Large intestine (tissue), 3 donors: ENCODE measurements at regions not wholly inside any gene's neighbourhood (a gene's known extent, or its start where the extent isn't known, plus 50 kb on each side); places are given as distances from the start of the nearest gene placed in this dataset.

ENCODE experiments used
- DNase-seq, 2 donors: peaks; one replicate each; pipeline versions ENCODE4 v3.0.0 to v3.0.0-alpha.2; 2013
- H3K27ac ChIP-seq: one replicate; pipeline ENCODE4 v1.5.1; 2013; ENCODE audit warnings: low read length
- H3K27me3 ChIP-seq: 2 replicates; pipeline ENCODE4 v1.6.1; 2013; ENCODE audit warnings: low read length; ENCODE audit not compliant: control insufficient read depth, insufficient read depth
- H3K36me3 ChIP-seq: 2 replicates; pipeline ENCODE4 v1.6.1; 2013; ENCODE audit warnings: low read length; ENCODE audit not compliant: control insufficient read depth, insufficient read depth
- H3K4me1 ChIP-seq: one replicate; pipeline ENCODE4 v1.6.1; 2013; ENCODE audit warnings: low read length; ENCODE audit not compliant: control insufficient read depth, insufficient read depth
- H3K4me3 ChIP-seq: one replicate; pipeline ENCODE4 v1.5.1; 2013; ENCODE audit warnings: low read length
- H3K9me3 ChIP-seq: one replicate; pipeline ENCODE4 v1.6.1; 2013; ENCODE audit warnings: mild to moderate bottlenecking, low read depth, low read length, moderate library complexity; ENCODE audit not compliant: control insufficient read depth
- WGBS: methylation state at CpG from one replicate; pipeline ENCODE4 v1.1.5; 2013; ENCODE audit warnings: low lambda C conversion rate; ENCODE audit not compliant: insufficient coverage; 5-methylcytosine and 5-hydroxymethylcytosine counted together

- Histone ChIP-seq H3K36me3 (no peaks in the 10 kb centered on the region), H3K27ac (no peak overlapping the region), H3K4me3 (no peak overlapping the region), H3K27me3 (no peaks in the 10 kb centered on the region), H3K9me3 (no peaks in the 10 kb centered on the region), H3K4me1 (no peaks in the 10 kb centered on the region)
- DNase-seq: peak in 1 of 2 donors; percentile 22
- WGBS: 100% methylated on average over 1 of the region's 2 CpGs
Measured at GRCh38 chr6:113381959-113382358, 475.2 kb upstream of the MARCKS start.

DNA sequence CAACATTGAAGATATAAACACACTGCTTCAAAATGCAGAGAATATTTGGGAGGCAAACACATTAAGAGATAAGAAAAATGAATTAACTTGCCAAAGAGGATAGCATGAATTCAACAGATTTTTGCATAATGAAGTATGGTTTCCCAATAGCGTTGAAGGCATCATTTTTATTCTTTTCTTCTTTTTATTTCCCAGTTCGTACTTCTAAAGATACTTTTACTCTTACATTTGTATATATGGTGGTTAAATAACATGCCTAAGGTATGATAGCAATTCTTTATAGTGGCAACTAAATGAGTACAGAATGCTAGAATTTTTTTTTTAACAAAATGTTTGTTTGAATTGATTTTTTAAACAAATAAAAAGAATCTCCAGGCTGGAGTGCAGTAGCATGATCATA is 473.4 kb upstream of the MARCKS start:
- no peak for DNase-seq
- no peaks in the 10 kb centered on the region for H3K9me3 ChIP-seq
- no peaks in the 10 kb centered on the region for H3K36me3 ChIP-seq
- H3K27ac ChIP-seq: no peak overlapping the region
- 87% methylated on average over 2 of the region's 2 CpGs for WGBS
- H3K27me3 ChIP-seq: no peaks in the 10 kb centered on the region
- no peak overlapping the region for H3K4me3 ChIP-seq
- no peaks in the 10 kb centered on the region for H3K4me1 ChIP-seq

GRCh38 chr6:113385020-113385431 is 472.1 kb upstream of the MARCKS start:
- WGBS: 83% methylated on average over 2 of the region's 2 CpGs
- no peak for DNase-seq

GRCh38 chr6:113388996-113389395 is 468.1 kb upstream of the MARCKS start:
- no peak for DNase-seq
- no peak overlapping the region for H3K4me3 ChIP-seq
- 100% methylated on average over 1 of the region's 2 CpGs for WGBS
- H3K27ac ChIP-seq: no peak overlapping the region
- H3K4me1 ChIP-seq: no peaks in the 10 kb centered on the region
- H3K9me3 ChIP-seq: no peaks in the 10 kb centered on the region
- no peaks in the 10 kb centered on the region for H3K36me3 ChIP-seq
- H3K27me3 ChIP-seq: no peaks in the 10 kb centered on the region

More at GRCh38 chr6:113385020-113385431, 472.1 kb upstream of the MARCKS start:
- Histone ChIP-seq H3K4me1 (no peaks in the 10 kb centered on the region), H3K4me3 (no peak overlapping the region), H3K9me3 (no peaks in the 10 kb centered on the region), H3K27me3 (no peaks in the 10 kb centered on the region), H3K36me3 (no peaks in the 10 kb centered on the region), H3K27ac (no peak overlapping the region)

DNA sequence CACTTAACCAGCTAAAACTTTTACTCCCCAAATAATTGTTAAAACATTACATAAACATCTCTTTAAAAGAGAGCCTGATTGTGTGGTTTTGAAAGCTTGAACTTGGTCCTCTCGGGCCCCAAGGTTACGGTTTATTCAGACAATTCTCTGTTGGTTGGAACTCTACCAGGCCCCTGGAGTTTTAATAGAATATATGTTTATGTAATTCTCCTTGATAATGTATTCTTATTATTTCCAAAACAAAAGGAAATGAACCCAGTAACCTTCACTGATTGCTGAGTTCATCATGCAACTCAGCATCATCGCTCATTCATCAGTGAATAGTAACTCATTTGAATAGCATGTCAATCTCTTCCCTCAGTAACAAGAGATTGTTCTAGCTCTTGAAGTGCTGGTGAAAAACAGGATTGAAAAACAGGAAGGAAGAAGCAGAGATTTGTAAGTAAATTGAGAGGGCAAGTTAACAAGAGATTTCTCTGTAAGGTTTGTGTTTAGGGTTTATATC is 464.5 kb upstream of the MARCKS start:
- H3K36me3 ChIP-seq: no peaks in the 10 kb centered on the region
- H3K27ac ChIP-seq: no peak overlapping the region
- no peak for DNase-seq
- no peaks in the 10 kb centered on the region for H3K9me3 ChIP-seq
- no peaks in the 10 kb centered on the region for H3K4me1 ChIP-seq
- no CpG with 5 or more reads among the region's 3 CpGs for WGBS
- H3K27me3 ChIP-seq: no peaks in the 10 kb centered on the region
- H3K4me3 ChIP-seq: no peak overlapping the region

DNA sequence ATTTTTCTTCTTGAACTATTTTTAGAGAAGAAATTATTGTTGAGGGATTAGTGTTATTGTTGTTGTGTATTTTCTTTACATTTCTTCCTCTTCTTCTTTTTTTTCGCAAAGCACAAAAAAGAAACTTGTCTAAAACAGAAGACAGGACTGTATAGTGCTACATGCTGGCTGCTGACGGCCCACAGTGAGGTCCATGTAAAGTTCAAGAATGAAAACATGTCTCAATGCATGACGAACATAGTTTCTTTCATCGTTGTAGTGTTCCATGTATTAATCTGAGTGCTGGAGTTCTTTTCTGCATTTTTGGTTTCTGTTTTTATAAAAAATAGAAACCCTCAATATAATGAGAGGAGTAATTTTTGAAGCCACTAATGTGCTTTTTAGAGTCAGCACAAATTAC is 462.9 kb upstream of the MARCKS start:
- Histone ChIP-seq H3K27ac (no peak overlapping the region), H3K4me1 (no peaks in the 10 kb centered on the region), H3K36me3 (no peaks in the 10 kb centered on the region), H3K9me3 (no peaks in the 10 kb centered on the region), H3K27me3 (no peaks in the 10 kb centered on the region), H3K4me3 (no peak overlapping the region)
- 95% methylated on average over 3 of the region's 4 CpGs for WGBS
- no peak for DNase-seq

DNA sequence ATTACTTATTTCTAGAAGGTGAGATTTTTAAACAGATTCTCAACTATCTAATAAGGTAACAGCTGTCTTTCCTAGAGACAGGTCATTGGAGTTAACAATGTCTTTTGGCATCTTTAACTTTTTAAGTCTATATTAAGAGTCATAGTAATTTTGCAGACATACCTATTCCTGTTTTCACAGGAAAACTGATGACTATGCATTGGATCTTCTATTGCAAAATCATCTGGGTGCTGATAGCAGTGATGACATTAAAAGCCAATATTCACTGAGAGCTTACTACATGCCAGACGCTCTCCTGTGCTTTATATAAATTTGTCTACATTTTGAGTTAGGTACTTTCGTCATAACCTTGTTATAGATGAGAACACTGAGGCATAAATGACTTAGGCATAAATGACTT is 462.4 kb upstream of the MARCKS start:
- no CpG with 5 or more reads among the region's 2 CpGs for WGBS
- H3K36me3 ChIP-seq: no peaks in the 10 kb centered on the region
- no peak for DNase-seq
- H3K4me1 ChIP-seq: no peaks in the 10 kb centered on the region
- H3K9me3 ChIP-seq: no peaks in the 10 kb centered on the region
- H3K4me3 ChIP-seq: no peak overlapping the region
- H3K27ac ChIP-seq: no peak overlapping the region
- no peaks in the 10 kb centered on the region for H3K27me3 ChIP-seq

- 60% methylated on average over 1 of the region's 2 CpGs for WGBS
- no peaks in the 10 kb centered on the region for H3K9me3 ChIP-seq
- H3K27me3 ChIP-seq: no peaks in the 10 kb centered on the region
- DNase-seq: peak in 1 of 2 donors; percentile 15
- H3K27ac ChIP-seq: no peak overlapping the region
- H3K4me1 ChIP-seq: no peaks in the 10 kb centered on the region
- no peak overlapping the region for H3K4me3 ChIP-seq
- H3K36me3 ChIP-seq: no peaks in the 10 kb centered on the region
Measured at GRCh38 chr6:113396730-113397129, 460.4 kb upstream of the MARCKS start.

DNA sequence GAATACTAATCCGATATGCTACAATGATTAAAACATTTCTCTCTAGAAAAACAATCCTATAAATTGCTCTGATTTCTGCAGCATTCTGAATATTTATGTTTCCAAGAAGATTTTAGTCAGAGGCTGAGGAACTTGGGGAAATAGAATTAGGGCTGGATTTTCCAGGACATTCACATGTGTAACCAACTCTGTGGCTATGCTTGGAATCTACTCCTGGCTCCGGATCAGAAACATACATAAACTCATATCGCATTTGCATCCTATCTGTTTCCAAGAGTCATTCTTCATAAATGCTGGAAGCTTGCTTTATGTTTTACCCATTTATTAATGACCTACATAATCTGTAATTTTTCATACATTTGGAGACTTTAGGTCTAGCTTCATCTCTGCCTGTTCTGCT is 459.9 kb upstream of the MARCKS start:
- no peaks in the 10 kb centered on the region for H3K36me3 ChIP-seq
- WGBS: 100% methylated on average over 1 of the region's 3 CpGs
- no peak for DNase-seq

GRCh38 chr6:113401231-113401630 is 455.9 kb upstream of the MARCKS start:
- H3K27me3 ChIP-seq: no peaks in the 10 kb centered on the region
- no peaks in the 10 kb centered on the region for H3K36me3 ChIP-seq
- DNase-seq: no peak
- no peak overlapping the region for H3K27ac ChIP-seq
- H3K9me3 ChIP-seq: no peaks in the 10 kb centered on the region
- WGBS: no CpG with 5 or more reads among the region's 2 CpGs
- no peaks in the 10 kb centered on the region for H3K4me1 ChIP-seq
- H3K4me3 ChIP-seq: no peak overlapping the region

More for the DNA sequence above, 459.9 kb upstream of the MARCKS start:
- Histone ChIP-seq H3K4me1 (no peaks in the 10 kb centered on the region), H3K9me3 (no peaks in the 10 kb centered on the region), H3K4me3 (no peak overlapping the region), H3K27ac (no peak overlapping the region), H3K27me3 (no peaks in the 10 kb centered on the region)

- no peak for DNase-seq
- WGBS: no CpG with 5 or more reads among the region's 1 CpG
- Histone ChIP-seq H3K27me3 (no peaks in the 10 kb centered on the region), H3K4me3 (no peak overlapping the region), H3K9me3 (no peaks in the 10 kb centered on the region), H3K36me3 (no peaks in the 10 kb centered on the region), H3K27ac (no peak overlapping the region), H3K4me1 (no peaks in the 10 kb centered on the region)
Measured at GRCh38 chr6:113402544-113402943, 454.6 kb upstream of the MARCKS start.
